ENCODE measurements at regions not wholly inside any gene's neighbourhood (a gene's known extent, or its start where the extent isn't known, plus 50 kb on each side); places are given as distances from the start of the nearest gene placed in this dataset.
"Not testable (repeated sequence)": the region's sequence is repeated elsewhere in the genome, so short reads cannot be mapped to it uniquely, and the experiment has no call there.

GRCh38 chr12:116687888-116688287 is 50.0 kb downstream of the SPRING1 start:
- peak in 1 of 2 experiments; percentile 35 for DNase-seq

GRCh38 chr12:116684891-116685290 is 53.0 kb downstream of the SPRING1 start:
- no peak for DNase-seq

GRCh38 chr12:116677202-116677661 is 60.6 kb downstream of the SPRING1 start:
- no peak for DNase-seq

- DNase-seq, result no peak
These were observed 62.3 kb downstream of the SPRING1 start for GRCh38 chr12:116675339-116676107.

- no peak for DNase-seq
These were observed 63.2 kb downstream of the SPRING1 start for GRCh38 chr12:116674643-116675183.

GRCh38 chr12:116673681-116674111 is 64.2 kb downstream of the SPRING1 start:
- peak in 1 of 2 experiments; percentile 30 for DNase-seq

- DNase-seq, result no peak
These were observed 64.9 kb downstream of the SPRING1 start for GRCh38 chr12:116672842-116673516.

- DNase-seq, result no peak
These were observed 65.9 kb downstream of the SPRING1 start for GRCh38 chr12:116672010-116672409.

- no peak for DNase-seq
These were observed 67.0 kb downstream of the SPRING1 start for GRCh38 chr12:116670859-116671258.

GRCh38 chr12:116667752-116668151 is 70.1 kb downstream of the SPRING1 start:
- DNase-seq, result no peak

- DNase-seq, result not testable (repeated sequence)
These were observed 71.0 kb downstream of the SPRING1 start for GRCh38 chr12:116666829-116667228.

GRCh38 chr12:116666305-116666673 is 71.6 kb downstream of the SPRING1 start:
- no peak for DNase-seq

GRCh38 chr12:116665666-116666304 is 72.1 kb downstream of the SPRING1 start:
- DNase-seq, result no peak

GRCh38 chr12:116664085-116664484 is 73.8 kb downstream of the SPRING1 start:
- no peak for DNase-seq

GRCh38 chr12:116662612-116663144 is 75.2 kb downstream of the SPRING1 start:
- DNase-seq, result peak; percentile 31 to 87

GRCh38 chr12:116661341-116661740 is 76.5 kb downstream of the SPRING1 start:
- no peak for DNase-seq

- not testable (repeated sequence) for DNase-seq
These were observed 77.1 kb downstream of the SPRING1 start for GRCh38 chr12:116660740-116661139.

GRCh38 chr12:116659771-116660481 is 77.9 kb downstream of the SPRING1 start:
- no peak for DNase-seq

GRCh38 chr12:116657921-116658495 is 79.9 kb downstream of the SPRING1 start:
- DNase-seq, result no peak

- DNase-seq, result no peak
These were observed 81.6 kb downstream of the SPRING1 start for GRCh38 chr12:116656306-116656705.

- no peak for DNase-seq
These were observed 83.6 kb downstream of the SPRING1 start for GRCh38 chr12:116654226-116654743.

- no peak for DNase-seq
These were observed 86.8 kb downstream of the SPRING1 start for GRCh38 chr12:116651089-116651488.

All from NCI-H524 (cell line).